ENCODE measurements at regions not wholly inside any gene's neighbourhood (a gene's known extent, or its start where the extent isn't known, plus 50 kb on each side); places are given as distances from the start of the nearest gene placed in this dataset.

DNA sequence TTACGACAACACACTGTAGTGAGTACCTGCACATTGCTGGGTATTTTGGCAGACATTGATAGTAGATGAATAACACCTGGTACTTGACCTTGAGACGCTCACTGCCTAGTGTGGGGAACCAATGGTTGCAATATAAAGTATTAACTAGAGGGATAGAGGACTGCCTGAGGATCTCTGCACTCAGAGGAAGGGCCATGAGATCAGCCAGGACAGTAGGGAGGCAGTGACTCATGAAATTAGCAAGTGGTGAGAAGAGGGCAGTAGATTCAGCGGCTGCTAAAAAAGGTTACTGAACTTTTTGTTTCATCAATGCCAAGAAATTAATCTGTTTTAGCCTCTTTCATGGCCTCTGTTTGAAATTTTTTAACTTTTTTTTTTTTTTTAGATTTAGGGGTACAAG, 250.8 kb upstream of the TCF4 start:
- no peak for TF ChIP-seq POLR2A (IDR thresholded peaks at IDR 0.05; ENCODE audit: low read depth, low read length)
- no peak for TF ChIP-seq POLR2AphosphoS5 (IDR thresholded peaks at IDR 0.05; ENCODE audit: low read depth, low read length)
- no peak for TF ChIP-seq TAF1 (IDR thresholded peaks at IDR 0.05; ENCODE audit: borderline replicate concordance, low read depth, low read length)

Data from GM12892 (cell line).